ENCODE measurements at regions not wholly inside any gene's neighbourhood (a gene's known extent, or its start where the extent isn't known, plus 50 kb on each side); places are given as distances from the start of the nearest gene placed in this dataset.
"Not testable (repeated sequence)": the region's sequence is repeated elsewhere in the genome, so short reads cannot be mapped to it uniquely, and the experiment has no call there.

DNA sequence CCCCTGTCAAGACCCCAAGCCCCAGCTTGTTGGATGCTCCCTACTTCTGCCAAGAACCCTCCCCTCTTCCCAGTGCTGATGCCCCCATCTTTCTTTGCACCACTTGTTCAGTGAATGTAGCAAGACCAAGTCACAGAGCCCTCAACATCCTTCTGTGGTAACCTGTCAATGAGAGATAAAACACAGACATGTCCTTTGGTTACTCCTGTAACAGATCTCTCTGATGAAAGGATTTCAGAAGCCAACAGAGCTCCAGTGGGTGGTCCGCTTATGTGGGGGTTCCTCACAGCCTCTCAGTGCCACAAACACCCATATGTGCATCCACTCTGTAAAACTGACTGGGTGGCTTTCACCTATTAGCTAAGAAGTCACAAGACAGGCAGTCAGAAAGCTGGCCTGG lies 93.2 kb upstream of the CST7 start:
- ChIA-PET CTCF (no interaction called here), POLR2A (no interaction called here)
- no peaks in the 10 kb centered on the region for H3K36me3 Mint-ChIP-seq (ENCODE audit: low read depth)
- no peak overlapping the region for H3K4me3 Mint-ChIP-seq
- H3K27me3 Mint-ChIP-seq = peaks cover 5% of the 10 kb centered on the region
- H3K27ac Mint-ChIP-seq = no peak overlapping the region
- peaks cover 8% of the 10 kb centered on the region for H3K4me1 Mint-ChIP-seq (ENCODE audit: low read depth)
- intact Hi-C loops (cut with micrococcal nuclease) = no loop called here
- TF ChIP-seq, protein P1, sequence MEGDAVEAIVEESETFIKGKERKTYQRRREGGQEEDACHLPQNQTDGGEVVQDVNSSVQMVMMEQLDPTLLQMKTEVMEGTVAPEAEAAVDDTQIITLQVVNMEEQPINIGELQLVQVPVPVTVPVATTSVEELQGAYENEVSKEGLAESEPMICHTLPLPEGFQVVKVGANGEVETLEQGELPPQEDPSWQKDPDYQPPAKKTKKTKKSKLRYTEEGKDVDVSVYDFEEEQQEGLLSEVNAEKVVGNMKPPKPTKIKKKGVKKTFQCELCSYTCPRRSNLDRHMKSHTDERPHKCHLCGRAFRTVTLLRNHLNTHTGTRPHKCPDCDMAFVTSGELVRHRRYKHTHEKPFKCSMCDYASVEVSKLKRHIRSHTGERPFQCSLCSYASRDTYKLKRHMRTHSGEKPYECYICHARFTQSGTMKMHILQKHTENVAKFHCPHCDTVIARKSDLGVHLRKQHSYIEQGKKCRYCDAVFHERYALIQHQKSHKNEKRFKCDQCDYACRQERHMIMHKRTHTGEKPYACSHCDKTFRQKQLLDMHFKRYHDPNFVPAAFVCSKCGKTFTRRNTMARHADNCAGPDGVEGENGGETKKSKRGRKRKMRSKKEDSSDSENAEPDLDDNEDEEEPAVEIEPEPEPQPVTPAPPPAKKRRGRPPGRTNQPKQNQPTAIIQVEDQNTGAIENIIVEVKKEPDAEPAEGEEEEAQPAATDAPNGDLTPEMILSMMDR (IDR thresholded peaks at IDR 0.05) = no peak
- H3K9me3 Mint-ChIP-seq = peaks cover 5% of the 10 kb centered on the region
- ATAC-seq = no peak
- DNase-seq = no peak

DNA sequence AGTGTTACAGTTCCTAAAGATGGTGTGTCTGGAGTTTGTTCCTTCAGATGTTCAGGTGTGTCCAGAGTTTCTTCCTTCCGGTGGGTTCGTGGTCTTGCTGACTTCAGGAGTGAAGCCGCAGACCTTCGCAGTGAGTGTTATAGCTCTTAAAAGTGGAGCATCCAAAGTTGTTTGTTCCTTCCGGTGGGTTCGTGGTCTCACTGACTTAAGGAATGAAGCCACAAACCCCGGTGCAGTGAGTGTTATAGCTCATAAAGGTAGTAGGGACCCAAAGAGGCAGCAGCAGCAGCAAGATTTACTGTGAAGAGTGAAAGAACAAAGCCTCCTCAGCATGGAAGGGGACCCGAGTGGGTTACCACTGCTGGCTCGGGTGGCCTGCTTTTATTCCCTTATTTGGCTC lies 90.6 kb upstream of the CST7 start:
- DNase-seq; H3K9me3 Mint-ChIP-seq; H3K27me3 Mint-ChIP-seq; intact Hi-C loops (cut with micrococcal nuclease); H3K4me1 Mint-ChIP-seq (ENCODE audit: low read depth); CTCF ChIA-PET; H3K4me3 Mint-ChIP-seq; H3K27ac Mint-ChIP-seq; H3K36me3 Mint-ChIP-seq (ENCODE audit: low read depth); ATAC-seq; POLR2A ChIA-PET: not testable (repeated sequence)

DNA sequence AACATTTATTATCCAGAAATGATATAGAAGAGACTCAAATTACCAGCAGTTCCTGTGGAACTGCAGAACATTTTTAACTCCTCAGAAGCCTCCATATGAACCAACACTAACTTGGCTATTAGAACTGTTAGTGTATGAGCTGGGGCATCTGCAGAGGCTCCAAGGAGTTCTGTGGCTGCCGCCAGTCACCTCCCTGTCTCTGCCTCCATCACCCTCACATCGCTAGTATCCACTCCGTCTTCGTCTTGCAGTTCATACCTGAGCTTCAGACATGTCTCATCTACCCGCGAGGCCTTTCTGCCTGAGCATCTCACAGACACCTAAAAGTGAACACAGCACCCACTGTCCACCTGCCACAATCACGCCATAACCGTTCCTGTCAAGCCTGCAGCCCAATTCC lies 89.5 kb upstream of the CST7 start:
- ChIA-PET POLR2A (no interaction called here), CTCF (no interaction called here)
- H3K27ac Mint-ChIP-seq = no peak overlapping the region
- TF ChIP-seq, protein P1 (IDR thresholded peaks at IDR 0.05) = no peak
- ATAC-seq (no peak), DNase-seq (no peak)
- H3K27me3 Mint-ChIP-seq = peaks cover 5% of the 10 kb centered on the region
- no peaks in the 10 kb centered on the region for H3K36me3 Mint-ChIP-seq (ENCODE audit: low read depth)
- H3K4me1 Mint-ChIP-seq (ENCODE audit: low read depth) = peaks cover 8% of the 10 kb centered on the region
- H3K9me3 Mint-ChIP-seq = peaks cover 9% of the 10 kb centered on the region
- no peak overlapping the region for H3K4me3 Mint-ChIP-seq
- intact Hi-C loops (cut with micrococcal nuclease) = no loop called here

DNA sequence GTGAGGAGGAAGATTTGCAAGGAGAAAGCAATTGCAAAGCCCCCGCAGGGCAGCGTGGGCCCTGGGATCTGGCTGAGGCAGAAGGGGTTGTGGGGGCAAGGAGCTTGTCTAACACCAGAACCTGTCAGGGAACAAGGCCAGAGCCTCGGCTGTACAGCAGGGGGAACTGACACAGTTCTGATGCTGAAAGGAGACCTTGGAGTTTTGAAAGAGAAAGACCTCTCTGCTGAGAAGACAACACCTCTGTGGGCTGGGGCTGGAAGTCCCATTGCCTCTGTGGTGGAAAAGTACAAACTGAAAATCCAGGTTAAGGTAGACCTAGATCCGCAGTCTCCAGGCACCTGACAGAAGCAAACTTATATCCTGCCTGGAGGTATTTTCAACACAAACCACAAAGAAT lies 86.9 kb upstream of the CST7 start:
- ATAC-seq = no peak
- ChIA-PET POLR2A (no interaction called here), CTCF (no interaction called here)
- Mint-ChIP-seq H3K4me3 (no peak overlapping the region), H3K9me3 (peaks cover 19% of the 10 kb centered on the region), H3K27ac (no peak overlapping the region), H3K4me1 (ENCODE audit: low read depth) (peaks cover 8% of the 10 kb centered on the region), H3K36me3 (ENCODE audit: low read depth) (no peaks in the 10 kb centered on the region), H3K27me3 (peaks cover 5% of the 10 kb centered on the region)
- intact Hi-C loops (cut with micrococcal nuclease) = no loop called here
- TF ChIP-seq, protein P1 (IDR thresholded peaks at IDR 0.05) = no peak
- no peak for DNase-seq

DNA sequence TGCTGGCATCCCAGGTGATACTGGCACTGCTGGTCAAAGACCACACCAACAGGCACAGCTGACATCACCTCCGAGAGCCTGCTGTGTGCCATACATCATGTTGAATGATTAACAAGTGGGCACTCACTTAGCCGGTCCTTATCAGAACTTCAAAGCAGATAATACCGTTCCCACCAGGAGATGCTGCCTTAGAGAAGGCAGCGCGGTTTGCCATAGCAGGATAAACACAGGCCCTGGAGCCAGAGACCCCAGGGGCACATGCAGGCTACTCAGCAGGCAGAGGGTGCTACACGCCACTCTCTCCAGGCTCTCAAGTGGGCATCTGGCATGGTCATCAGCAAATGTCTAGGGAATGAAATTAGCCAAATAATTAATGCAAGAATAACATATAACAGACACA lies 86.5 kb upstream of the CST7 start:
- no peaks in the 10 kb centered on the region for H3K36me3 Mint-ChIP-seq (ENCODE audit: low read depth)
- H3K4me1 Mint-ChIP-seq (ENCODE audit: low read depth) = peaks cover 8% of the 10 kb centered on the region
- intact Hi-C loops (cut with micrococcal nuclease) = no loop called here
- H3K27me3 Mint-ChIP-seq = peaks cover 5% of the 10 kb centered on the region
- ChIA-PET POLR2A (no interaction called here), CTCF (no interaction called here)
- no peak overlapping the region for H3K4me3 Mint-ChIP-seq
- ATAC-seq = no peak
- peaks cover 19% of the 10 kb centered on the region for H3K9me3 Mint-ChIP-seq
- TF ChIP-seq, protein P1 (IDR thresholded peaks at IDR 0.05) = no peak
- no peak overlapping the region for H3K27ac Mint-ChIP-seq
- DNase-seq = no peak

DNA sequence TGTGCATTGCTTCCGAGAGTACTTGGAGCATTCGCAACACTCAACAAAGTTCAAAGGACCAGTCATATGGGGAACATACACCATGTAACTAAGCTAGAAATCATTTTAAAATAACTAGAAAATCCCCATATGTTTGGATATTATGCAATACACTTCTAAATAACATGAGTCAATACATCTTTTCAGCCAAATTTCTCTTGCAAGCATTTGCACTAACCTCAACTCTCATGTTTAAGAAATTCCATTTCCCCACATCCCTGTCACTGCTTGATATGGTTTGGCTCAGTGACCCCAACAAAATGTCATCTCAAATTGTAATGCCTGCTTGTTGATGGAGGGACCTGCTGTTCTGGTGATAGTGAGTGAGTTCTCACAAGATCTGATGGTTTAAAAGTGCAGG lies 85.7 kb upstream of the CST7 start:
- ATAC-seq = no peak
- intact Hi-C loops (cut with micrococcal nuclease) = no loop called here
- peaks cover 19% of the 10 kb centered on the region for H3K9me3 Mint-ChIP-seq
- no peak for DNase-seq
- no peak overlapping the region for H3K27ac Mint-ChIP-seq
- no peaks in the 10 kb centered on the region for H3K36me3 Mint-ChIP-seq (ENCODE audit: low read depth)
- no peak overlapping the region for H3K4me3 Mint-ChIP-seq
- ChIA-PET POLR2A (no interaction called here), CTCF (no interaction called here)
- H3K27me3 Mint-ChIP-seq = peaks cover 5% of the 10 kb centered on the region
- TF ChIP-seq, protein P1 (IDR thresholded peaks at IDR 0.05) = no peak
- peaks cover 8% of the 10 kb centered on the region for H3K4me1 Mint-ChIP-seq (ENCODE audit: low read depth)
